ENCODE measurements at regions not wholly inside any gene's neighbourhood (a gene's known extent, or its start where the extent isn't known, plus 50 kb on each side); places are given as distances from the start of the nearest gene placed in this dataset.
A peak's percentile ranks its signal among the peaks of the same experiment; 100 is the strongest.

DNA sequence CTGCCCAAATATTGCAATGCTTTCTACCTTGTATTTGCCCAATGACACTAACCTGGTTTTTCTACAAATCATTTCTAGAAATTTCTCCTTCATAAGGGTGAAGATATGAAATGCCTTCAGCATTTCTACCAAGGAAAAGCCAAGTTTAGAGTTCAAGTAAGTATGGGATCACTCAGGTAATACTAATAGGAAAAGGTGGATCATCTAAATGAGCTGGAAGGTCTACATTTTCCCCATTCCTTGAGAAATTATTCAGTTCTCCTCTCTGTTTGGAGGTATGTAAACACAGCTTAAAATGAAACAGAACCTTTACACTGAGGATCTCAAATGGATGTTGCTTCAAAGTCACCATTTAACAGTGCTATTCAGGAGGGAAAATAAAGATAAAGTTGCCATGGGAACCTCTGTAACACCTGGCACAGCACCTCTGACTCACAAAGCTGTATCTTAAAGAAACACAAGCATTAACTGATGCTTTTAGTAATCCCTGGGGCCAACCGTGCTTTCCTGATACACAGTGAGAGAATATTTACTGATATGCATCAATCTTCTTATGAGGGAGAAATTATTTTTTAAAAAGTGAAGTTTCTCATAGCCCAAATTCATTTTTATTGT lies 161.3 kb downstream of the DRD1 start:
- DNase-seq: no peak

DNA sequence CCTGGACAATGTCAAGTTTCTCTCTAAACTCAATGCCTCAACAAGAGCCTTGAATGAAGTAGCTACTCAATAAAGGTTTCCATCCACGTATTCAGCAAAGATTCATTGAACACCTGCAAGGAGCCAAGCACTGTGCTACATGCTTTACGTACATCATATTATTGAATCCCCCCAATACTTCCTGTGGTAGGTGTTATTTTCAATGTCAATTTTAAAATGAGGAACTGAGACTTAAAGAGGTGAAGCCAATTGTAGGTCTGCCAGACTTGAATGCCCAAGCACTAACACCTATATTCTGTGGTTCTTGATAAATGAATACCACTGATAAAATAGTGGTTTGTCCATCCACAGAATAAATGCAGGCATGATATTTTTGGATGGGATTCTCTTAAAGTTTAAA lies 162.3 kb downstream of the DRD1 start:
- DNase-seq: no peak

- DNase-seq: no peak
Measured at GRCh38 chr5:175281257-175281656, 162.7 kb downstream of the DRD1 start.

DNA sequence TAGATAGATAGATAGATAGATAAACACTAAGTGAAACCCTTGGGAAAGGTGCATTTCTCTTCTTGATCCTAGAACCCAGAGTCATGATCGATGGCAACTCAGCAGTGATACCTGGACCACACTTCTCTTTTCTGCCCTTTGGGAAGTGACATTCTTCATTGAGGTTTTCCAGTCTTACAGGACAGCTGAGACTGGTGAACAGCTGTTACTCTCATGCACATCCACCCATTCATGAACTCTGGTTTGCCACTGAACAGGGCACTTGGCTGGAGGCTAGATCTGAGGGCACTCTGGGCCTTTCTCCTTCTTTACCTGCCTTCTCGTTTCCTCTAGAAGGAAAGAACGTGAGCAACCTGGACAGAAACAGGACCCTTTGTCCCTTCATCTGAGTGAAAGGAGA lies 164.5 kb downstream of the DRD1 start:
- no peak for DNase-seq

- DNase-seq: no peak
Measured at GRCh38 chr5:175275748-175276147, 168.2 kb downstream of the DRD1 start.

DNA sequence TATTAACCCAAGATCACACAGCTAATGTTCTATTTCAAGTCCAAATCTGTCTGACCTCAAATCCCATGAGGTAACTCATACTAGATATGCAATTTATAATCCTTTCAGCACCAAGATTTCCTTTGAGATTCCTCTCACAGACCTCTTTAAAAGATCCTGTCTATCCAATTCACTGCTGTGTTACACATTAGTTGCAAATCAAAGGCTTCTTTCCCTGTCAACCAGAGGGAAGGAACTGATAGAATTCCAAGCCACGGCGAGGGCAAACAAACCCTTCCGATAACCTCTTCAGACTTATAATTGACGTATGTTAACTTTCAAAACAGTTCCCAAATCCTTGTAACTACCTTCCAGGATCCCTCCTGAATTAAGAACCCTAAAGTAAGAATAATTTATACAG lies 168.9 kb downstream of the DRD1 start:
- DNase-seq: no peak

DNA sequence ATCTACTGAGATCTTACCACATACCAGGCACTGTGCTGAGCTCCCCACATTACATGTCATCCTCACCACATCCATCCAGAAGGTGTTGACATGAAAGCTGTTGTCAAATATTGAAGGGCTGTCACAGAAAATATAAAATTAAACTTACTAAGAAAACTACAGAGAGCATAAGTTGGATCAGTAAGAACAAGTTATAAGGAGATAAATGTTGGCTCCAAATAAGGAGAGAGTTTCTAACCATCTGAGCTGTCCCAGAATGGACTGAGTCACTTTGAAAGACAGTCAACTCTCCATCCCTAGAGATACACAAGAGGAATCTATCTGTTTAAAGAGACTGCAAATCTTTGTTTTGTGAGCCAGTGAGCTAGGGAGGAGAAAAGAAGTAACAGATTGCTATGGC lies 169.8 kb downstream of the DRD1 start:
- no peak for DNase-seq

DNA sequence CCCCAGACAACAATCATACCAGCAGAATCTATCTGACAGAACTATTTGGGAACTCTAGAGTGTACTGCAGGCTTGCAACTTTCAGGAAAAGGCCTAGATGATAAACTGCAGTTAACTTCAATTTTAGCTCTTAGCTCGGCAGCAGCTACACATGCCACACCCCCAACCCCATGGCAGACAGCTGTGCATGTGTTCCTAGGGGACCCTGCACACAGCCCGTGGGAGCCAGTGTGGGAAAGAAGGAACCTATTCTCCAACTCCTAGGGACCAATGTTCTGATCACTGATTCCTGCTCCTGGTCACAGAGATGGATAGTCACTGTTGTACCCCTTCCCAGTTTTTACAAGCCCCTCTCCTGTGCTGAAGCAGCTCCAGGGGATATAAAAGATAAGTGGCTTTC lies 179.6 kb downstream of the DRD1 start:
- no peak for DNase-seq

- no peak for DNase-seq
Measured at GRCh38 chr5:175263776-175264175, 180.2 kb downstream of the DRD1 start.

GRCh38 chr5:175261526-175261925 lies 182.5 kb downstream of the DRD1 start:
- no peak for DNase-seq

DNA sequence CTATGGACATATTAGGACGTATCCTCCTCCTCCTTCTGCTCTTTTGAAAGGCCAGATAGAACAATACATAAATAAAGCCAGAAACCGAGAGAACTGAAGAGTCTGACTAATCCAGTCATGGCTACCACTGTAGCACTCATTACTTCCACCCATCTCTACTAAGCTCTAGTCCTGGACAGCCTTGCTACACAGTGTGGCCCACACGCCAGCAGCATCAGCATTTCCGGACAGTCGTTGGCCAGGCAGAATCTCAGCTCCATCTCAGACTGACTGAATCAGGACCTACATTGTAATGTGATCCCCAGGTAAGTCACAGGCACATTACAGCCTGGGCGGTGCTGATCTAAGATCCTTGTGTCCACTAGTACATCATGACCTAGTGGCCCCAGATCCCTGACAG lies 182.9 kb downstream of the DRD1 start:
- no peak for DNase-seq

DNA sequence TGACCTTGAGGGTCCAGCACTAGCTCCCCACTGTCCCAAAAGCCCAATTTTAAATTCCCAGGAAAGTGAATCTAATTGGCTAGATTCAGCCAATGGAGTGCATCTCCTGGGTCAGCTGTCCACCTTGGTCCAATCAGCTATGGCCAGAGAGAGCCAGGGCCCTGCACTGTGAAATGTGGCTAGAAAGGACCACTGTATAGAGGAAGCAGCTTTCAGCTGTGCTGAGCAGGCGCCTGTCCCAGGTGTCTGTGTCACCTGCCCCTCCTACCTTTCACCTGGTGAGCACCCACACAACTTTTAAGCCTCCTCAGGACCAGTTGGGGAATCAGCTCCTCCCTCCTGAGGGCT lies 186.2 kb downstream of the DRD1 start:
- DNase-seq: no peak

GRCh38 chr5:175257128-175257846 lies 186.7 kb downstream of the DRD1 start:
- no peak for DNase-seq

GRCh38 chr5:175254155-175254554 lies 189.8 kb downstream of the DRD1 start:
- no peak for DNase-seq

DNA sequence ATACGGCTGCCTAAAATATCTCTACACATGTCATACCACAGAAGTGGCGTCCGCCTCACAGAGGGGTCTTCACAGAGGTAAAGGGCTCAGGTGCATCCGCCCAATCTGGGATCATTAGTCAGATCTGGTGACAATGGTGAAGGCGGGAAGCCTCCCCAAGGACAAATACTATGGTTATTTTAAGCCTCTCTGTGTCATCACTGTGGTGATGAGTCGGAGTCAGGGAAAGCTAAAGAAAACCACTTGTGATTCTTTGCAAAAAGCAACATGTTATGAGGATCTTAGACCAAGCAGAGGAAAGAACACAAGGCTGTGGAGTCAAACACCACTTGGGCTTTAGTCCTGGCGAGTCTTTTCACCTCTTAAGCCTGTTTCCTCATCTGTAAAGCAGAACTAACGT lies 190.4 kb downstream of the DRD1 start:
- no peak for DNase-seq

DNA sequence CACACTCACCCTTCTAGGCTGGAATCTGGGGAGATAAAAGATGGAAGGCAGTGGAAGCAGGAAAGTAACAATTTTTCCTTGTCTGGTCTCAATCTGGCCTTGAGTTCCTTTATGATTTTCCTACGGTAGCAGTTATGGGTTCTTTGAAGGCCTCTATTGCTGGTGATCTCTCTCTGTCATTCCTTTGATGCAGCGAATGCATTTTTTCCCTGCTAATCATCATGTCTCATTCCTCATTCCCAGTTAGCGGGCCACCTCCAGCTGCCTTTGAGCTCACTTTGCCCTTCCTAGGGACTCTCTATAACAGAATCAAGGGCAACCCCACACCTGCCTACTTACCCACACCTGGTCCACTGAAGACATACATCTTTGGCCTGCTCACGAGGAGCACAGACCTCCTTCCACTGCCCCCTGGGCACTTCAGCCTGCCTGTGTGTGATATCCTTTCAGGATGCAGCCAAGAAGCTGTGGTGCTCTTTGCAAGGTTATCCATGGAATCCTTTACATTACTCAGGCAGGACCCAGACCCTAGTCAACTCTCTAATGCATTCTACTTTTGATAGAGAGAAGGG lies 191.7 kb downstream of the DRD1 start:
- DNase-seq: no peak

- DNase-seq: no peak
Measured at GRCh38 chr5:175250426-175250825, 193.6 kb downstream of the DRD1 start.

DNA sequence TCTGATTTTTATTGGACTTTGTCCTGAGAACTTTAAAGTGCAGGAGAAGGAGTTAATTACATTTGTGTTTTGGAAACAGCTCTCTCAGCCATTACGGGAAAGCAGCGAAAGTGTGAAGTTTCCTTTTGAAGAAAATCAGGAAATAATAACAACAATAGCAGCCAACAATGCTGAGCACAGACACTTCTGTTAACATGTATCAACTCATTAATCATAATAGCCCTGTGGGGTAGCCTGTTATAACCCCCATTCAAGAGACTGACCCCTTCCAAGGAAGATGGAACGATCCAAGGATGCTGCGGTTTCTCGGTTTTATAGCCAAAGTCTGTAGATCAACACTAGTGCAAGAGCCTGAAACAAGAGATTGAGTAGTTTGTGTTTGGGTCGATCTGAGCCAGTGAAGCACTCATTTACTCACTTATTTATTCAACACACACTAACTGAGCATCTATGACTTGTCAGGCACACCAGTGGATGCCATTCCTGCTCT lies 195.5 kb downstream of the DRD1 start:
- DNase-seq: no peak

GRCh38 chr5:175246889-175247520 lies 197.0 kb downstream of the DRD1 start:
- no peak for DNase-seq

- peak; percentile 38 to 47 for DNase-seq
Measured at GRCh38 chr5:175246242-175246888, 197.6 kb downstream of the DRD1 start.

GRCh38 chr5:175243441-175243840 lies 200.5 kb downstream of the DRD1 start:
- DNase-seq: no peak

- DNase-seq: no peak
Measured at GRCh38 chr5:175242207-175242606, 201.8 kb downstream of the DRD1 start.

- no peak for DNase-seq
Measured at GRCh38 chr5:175238326-175238725, 205.7 kb downstream of the DRD1 start.

DNA sequence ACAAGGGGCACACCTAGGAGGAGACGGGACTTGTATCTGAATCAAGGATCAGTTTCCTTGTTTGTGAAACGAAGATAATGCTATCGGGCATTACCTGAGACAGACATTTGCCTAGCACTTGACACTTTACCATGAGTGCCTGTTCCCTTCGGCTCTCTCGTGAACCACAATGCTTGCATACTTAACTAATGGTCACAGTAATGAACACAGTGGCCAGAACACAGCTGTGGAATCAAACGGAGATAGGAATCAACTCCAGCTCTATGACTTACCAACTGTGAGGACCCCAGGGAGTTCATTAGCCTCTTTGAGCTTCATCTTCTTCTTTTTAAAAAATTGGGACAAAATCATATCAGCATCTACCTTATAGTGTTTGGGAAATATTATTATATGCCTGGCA lies 207.8 kb downstream of the DRD1 start:
- no peak for DNase-seq

Measured in activated CD4-positive, alpha-beta T cell treated with anti-CD3 and anti-CD28 coated beads, Interleukin-2, amount 50 U/mL, for 48 hours (primary cell).